ENCODE measurements at regions not wholly inside any gene's neighbourhood (a gene's known extent, or its start where the extent isn't known, plus 50 kb on each side); places are given as distances from the start of the nearest gene placed in this dataset.

DNA sequence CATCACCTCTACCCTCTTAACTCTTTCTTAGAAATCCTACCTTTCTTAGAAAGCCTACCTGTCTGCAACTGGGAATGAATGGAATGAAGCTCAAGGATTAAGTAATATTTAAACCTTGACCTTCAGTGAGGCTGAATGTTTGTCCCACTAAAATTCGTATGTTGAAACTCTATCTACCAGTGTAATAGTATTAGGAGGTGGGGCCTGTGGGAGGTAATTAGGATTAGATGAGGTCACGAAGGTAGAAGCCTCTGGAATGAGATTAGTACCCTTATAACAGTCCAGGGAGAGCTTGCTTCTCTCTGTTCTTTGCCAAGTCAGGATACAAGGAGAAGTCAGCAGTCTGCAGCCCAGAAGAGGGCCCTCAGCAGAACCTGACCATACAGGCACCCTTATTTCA is 158.0 kb downstream of the TENT5A start:
- TF ChIP-seq, protein P1, sequence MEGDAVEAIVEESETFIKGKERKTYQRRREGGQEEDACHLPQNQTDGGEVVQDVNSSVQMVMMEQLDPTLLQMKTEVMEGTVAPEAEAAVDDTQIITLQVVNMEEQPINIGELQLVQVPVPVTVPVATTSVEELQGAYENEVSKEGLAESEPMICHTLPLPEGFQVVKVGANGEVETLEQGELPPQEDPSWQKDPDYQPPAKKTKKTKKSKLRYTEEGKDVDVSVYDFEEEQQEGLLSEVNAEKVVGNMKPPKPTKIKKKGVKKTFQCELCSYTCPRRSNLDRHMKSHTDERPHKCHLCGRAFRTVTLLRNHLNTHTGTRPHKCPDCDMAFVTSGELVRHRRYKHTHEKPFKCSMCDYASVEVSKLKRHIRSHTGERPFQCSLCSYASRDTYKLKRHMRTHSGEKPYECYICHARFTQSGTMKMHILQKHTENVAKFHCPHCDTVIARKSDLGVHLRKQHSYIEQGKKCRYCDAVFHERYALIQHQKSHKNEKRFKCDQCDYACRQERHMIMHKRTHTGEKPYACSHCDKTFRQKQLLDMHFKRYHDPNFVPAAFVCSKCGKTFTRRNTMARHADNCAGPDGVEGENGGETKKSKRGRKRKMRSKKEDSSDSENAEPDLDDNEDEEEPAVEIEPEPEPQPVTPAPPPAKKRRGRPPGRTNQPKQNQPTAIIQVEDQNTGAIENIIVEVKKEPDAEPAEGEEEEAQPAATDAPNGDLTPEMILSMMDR (IDR thresholded peaks at IDR 0.05; ENCODE audit: insufficient read depth, low read length): no peak
- no peak for TF ChIP-seq GABPA (IDR thresholded peaks at IDR 0.05; ENCODE audit: low read depth)
- TF ChIP-seq POLR2AphosphoS5 (IDR thresholded peaks at IDR 0.05; ENCODE audit: low read depth): no peak
- TF ChIP-seq, protein P2, sequence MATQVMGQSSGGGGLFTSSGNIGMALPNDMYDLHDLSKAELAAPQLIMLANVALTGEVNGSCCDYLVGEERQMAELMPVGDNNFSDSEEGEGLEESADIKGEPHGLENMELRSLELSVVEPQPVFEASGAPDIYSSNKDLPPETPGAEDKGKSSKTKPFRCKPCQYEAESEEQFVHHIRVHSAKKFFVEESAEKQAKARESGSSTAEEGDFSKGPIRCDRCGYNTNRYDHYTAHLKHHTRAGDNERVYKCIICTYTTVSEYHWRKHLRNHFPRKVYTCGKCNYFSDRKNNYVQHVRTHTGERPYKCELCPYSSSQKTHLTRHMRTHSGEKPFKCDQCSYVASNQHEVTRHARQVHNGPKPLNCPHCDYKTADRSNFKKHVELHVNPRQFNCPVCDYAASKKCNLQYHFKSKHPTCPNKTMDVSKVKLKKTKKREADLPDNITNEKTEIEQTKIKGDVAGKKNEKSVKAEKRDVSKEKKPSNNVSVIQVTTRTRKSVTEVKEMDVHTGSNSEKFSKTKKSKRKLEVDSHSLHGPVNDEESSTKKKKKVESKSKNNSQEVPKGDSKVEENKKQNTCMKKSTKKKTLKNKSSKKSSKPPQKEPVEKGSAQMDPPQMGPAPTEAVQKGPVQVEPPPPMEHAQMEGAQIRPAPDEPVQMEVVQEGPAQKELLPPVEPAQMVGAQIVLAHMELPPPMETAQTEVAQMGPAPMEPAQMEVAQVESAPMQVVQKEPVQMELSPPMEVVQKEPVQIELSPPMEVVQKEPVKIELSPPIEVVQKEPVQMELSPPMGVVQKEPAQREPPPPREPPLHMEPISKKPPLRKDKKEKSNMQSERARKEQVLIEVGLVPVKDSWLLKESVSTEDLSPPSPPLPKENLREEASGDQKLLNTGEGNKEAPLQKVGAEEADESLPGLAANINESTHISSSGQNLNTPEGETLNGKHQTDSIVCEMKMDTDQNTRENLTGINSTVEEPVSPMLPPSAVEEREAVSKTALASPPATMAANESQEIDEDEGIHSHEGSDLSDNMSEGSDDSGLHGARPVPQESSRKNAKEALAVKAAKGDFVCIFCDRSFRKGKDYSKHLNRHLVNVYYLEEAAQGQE (IDR thresholded peaks at IDR 0.05; ENCODE audit: insufficient replicate concordance, low read depth): no peak

Data from HL-60 (cell line).